ENCODE measurements at regions not wholly inside any gene's neighbourhood (a gene's known extent, or its start where the extent isn't known, plus 50 kb on each side); places are given as distances from the start of the nearest gene placed in this dataset.

GRCh38 chrX:97847885-97848679, 964.4 kb downstream of the RPA4 start:
- no peak for TF ChIP-seq CTCF (IDR thresholded peaks at IDR 0.05)
- TF ChIP-seq POLR2A (IDR thresholded peaks at IDR 0.05): no peak
- TF ChIP-seq EP300 (IDR thresholded peaks at IDR 0.05): no peak
